Sigmoid colon (tissue), 4 donors: ENCODE measurements at regions not wholly inside any gene's neighbourhood (a gene's known extent, or its start where the extent isn't known, plus 50 kb on each side); places are given as distances from the start of the nearest gene placed in this dataset.

Experiments
- EP300 ChIP-seq, 4 donors: sonication (generic); formaldehyde crosslinking; IDR thresholded peaks; one replicate each; pipeline ENCODE4 v1.6.1; 2017; ENCODE audit warnings: antibody characterized with exemption in 4 of 4
- POLR2A ChIP-seq, 2 donors: fragments of 450-650 bp; IDR thresholded peaks; one replicate each; pipeline ENCODE4 v1.6.1; 2016; ENCODE audit warnings: antibody characterized with exemption in 2 of 2, mild to moderate bottlenecking in 2 of 2, moderate library complexity in 2 of 2
- TF ChIP-seq, protein P1 (sequence below), 4 experiments: fragments of 450-650 bp in 3 of 4; fragments of 200-600 bp in 1 of 4; IDR thresholded peaks; one replicate each; pipeline ENCODE4 v1.5.1; 2016 to 2019; ENCODE audit warnings: antibody characterized with exemption in 4 of 4, mild to moderate bottlenecking in 3 of 4, moderate library complexity in 2 of 4

DNA sequence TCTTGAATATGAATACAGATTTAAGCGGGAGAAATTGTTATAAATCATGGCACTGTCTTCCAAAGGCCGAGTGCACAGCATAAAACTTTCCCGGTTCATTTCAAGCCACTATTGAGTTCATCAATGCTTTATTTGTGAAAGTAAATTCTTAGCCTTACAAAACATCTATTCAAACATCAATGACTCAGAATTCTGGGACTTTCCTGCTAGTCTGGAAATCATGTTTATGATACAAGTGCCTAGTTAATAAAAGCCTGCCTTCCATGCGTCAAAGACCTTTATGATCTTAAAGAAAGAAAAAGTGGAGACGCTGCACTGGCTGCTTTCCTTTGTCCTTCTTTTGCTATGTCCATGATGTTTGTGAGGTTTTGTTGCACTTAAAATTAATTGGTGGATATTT, 137.7 kb downstream of the SETD4 start:
- TF ChIP-seq, protein P1, sequence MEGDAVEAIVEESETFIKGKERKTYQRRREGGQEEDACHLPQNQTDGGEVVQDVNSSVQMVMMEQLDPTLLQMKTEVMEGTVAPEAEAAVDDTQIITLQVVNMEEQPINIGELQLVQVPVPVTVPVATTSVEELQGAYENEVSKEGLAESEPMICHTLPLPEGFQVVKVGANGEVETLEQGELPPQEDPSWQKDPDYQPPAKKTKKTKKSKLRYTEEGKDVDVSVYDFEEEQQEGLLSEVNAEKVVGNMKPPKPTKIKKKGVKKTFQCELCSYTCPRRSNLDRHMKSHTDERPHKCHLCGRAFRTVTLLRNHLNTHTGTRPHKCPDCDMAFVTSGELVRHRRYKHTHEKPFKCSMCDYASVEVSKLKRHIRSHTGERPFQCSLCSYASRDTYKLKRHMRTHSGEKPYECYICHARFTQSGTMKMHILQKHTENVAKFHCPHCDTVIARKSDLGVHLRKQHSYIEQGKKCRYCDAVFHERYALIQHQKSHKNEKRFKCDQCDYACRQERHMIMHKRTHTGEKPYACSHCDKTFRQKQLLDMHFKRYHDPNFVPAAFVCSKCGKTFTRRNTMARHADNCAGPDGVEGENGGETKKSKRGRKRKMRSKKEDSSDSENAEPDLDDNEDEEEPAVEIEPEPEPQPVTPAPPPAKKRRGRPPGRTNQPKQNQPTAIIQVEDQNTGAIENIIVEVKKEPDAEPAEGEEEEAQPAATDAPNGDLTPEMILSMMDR (IDR thresholded peaks at IDR 0.05): no peak
- TF ChIP-seq POLR2A (IDR thresholded peaks at IDR 0.05) (no peak), EP300 (IDR thresholded peaks at IDR 0.05) (no peak)
